ENCODE measurements at regions not wholly inside any gene's neighbourhood (a gene's known extent, or its start where the extent isn't known, plus 50 kb on each side); places are given as distances from the start of the nearest gene placed in this dataset.
"Not testable (repeated sequence)": the region's sequence is repeated elsewhere in the genome, so short reads cannot be mapped to it uniquely, and the experiment has no call there.

DNA sequence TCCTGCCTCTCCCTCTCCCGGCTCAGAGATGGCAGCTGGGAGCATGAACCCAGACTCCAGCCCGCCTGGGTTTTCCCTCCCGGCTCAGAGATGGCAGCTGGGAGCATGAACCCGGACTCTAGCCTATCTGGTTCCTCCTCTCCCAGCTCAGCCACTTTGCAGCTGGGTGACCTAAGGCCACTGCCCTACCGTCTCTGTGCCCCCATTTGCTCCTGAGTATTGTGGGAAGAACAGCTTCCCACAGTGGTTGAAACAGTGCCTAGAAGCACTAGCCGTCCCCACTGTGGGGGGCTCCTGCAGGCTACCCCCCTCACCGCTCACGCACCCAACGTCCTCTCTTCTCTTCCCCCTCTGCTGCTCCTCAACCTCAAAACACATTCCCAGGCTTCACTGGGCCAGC lies 99.9 kb upstream of the GSE1 start:
- no peak overlapping the region for H3K4me3 Mint-ChIP-seq
- no peaks in the 10 kb centered on the region for H3K27me3 Mint-ChIP-seq
- no peak for ATAC-seq
- no peaks in the 10 kb centered on the region for H3K36me3 Mint-ChIP-seq (ENCODE audit: low read depth)
- H3K9me3 Mint-ChIP-seq (ENCODE audit: low read depth) = no peaks in the 10 kb centered on the region
- no peaks in the 10 kb centered on the region for H3K4me1 Mint-ChIP-seq
- no peak overlapping the region for H3K27ac Mint-ChIP-seq
- CTCF ChIA-PET = no interaction called here
- POLR2A ChIA-PET = interaction anchor here (0.6 kb wide), 1 partner anchor 80 kb away, joined by 4 read pairs; no protein-coding TSS in a partner anchor
- intact Hi-C loops (cut with DNase I, micrococcal nuclease) = no loop called here
- DNase-seq = no peak

DNA sequence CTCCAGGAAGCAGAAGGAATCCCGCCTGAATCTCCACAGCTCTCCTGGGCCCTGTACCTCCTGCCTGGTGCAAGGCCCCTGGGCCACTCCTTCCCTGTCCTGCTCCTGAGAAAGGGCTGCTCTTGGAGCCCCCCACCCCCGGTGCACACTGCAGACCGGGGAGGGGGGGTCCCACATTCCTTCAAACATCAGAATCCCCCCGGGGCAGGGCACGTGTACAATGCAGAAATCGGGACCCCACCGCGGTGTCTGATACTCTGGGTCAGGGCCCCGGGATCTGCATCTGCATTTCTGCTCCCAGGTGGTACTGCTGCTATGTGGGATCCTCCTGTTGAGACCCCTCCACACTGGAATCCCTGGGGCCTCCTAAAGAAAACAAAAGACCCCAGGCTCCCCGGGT lies 99.5 kb upstream of the GSE1 start:
- ChIA-PET POLR2A (interaction anchor here (0.6 kb wide), 1 partner anchor 80 kb away, joined by 4 read pairs; no protein-coding TSS in a partner anchor), CTCF (no interaction called here)
- Mint-ChIP-seq H3K4me3 (no peak overlapping the region), H3K27ac (no peak overlapping the region), H3K4me1 (no peaks in the 10 kb centered on the region), H3K36me3 (ENCODE audit: low read depth) (no peaks in the 10 kb centered on the region), H3K9me3 (ENCODE audit: low read depth) (no peaks in the 10 kb centered on the region), H3K27me3 (no peaks in the 10 kb centered on the region)
- intact Hi-C loops (cut with DNase I, micrococcal nuclease) = no loop called here
- no peak for ATAC-seq
- no peak for DNase-seq

DNA sequence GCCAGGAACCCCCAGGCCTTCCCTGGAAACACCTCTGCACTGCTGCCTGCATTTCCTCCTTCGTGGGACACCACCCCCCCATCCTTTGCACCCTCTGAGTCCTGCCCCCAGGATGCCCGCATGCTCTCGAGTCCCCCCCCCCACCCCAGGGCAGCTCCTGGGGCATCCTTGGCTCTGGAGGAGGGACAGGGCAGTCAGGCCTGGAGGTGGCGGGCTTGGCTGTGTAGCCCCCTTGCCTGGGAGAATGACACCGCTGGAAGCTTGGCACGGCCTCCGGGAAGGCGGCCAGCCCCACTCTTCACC lies 98.9 kb upstream of the GSE1 start:
- intact Hi-C loops (cut with DNase I, micrococcal nuclease) = no loop called here
- H3K27me3 Mint-ChIP-seq = no peaks in the 10 kb centered on the region
- DNase-seq (no peak), ATAC-seq (no peak)
- ChIA-PET POLR2A (no interaction called here), CTCF (no interaction called here)
- H3K36me3 Mint-ChIP-seq (ENCODE audit: low read depth) = no peaks in the 10 kb centered on the region
- no peak overlapping the region for H3K4me3 Mint-ChIP-seq
- H3K9me3 Mint-ChIP-seq (ENCODE audit: low read depth) = no peaks in the 10 kb centered on the region
- H3K4me1 Mint-ChIP-seq = no peaks in the 10 kb centered on the region
- no peak overlapping the region for H3K27ac Mint-ChIP-seq

DNA sequence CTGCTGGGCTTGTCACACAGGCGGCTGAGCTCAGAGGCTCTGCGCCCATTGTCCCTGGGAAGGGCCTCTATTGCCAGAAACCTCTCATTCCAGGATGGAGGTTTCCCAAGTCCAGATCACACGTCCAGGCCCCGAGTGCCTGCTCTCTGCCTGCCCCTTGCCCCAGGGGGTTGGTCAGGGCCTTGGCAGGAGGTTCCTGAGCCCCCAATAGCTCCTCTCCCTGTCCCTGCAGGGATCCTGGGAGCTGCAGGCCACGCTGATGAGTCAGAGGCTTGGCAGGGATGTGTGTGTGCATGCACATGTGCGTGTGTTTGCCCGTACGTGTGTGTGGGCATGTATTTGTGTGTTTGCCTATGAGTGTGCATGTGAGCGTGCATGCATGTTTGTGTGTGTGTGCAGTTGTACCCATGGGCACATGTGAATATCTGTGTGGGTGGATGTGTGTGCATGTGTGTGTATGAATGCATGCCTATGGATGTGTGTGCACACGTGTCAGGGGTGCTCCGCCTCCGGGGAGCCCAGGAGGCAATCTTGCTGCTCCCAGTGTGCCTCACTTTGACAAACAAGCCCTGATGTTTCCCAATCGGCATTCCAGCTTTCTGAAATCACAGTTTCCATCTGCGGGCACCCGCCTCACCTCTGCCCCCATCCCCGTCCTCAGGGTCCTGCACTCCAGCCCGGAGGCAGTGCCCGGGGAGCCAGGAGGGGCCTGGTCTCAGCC lies 98.4 kb upstream of the GSE1 start:
- DNase-seq = no peak
- no peaks in the 10 kb centered on the region for H3K4me1 Mint-ChIP-seq
- H3K27me3 Mint-ChIP-seq = no peaks in the 10 kb centered on the region
- CTCF ChIA-PET = no interaction called here
- H3K4me3 Mint-ChIP-seq = no peak overlapping the region
- H3K27ac Mint-ChIP-seq = no peak overlapping the region
- no peak for ATAC-seq
- intact Hi-C loops (cut with DNase I, micrococcal nuclease) = no loop called here
- H3K9me3 Mint-ChIP-seq (ENCODE audit: low read depth) = no peaks in the 10 kb centered on the region
- POLR2A ChIA-PET = no interaction called here
- H3K36me3 Mint-ChIP-seq (ENCODE audit: low read depth) = no peaks in the 10 kb centered on the region

DNA sequence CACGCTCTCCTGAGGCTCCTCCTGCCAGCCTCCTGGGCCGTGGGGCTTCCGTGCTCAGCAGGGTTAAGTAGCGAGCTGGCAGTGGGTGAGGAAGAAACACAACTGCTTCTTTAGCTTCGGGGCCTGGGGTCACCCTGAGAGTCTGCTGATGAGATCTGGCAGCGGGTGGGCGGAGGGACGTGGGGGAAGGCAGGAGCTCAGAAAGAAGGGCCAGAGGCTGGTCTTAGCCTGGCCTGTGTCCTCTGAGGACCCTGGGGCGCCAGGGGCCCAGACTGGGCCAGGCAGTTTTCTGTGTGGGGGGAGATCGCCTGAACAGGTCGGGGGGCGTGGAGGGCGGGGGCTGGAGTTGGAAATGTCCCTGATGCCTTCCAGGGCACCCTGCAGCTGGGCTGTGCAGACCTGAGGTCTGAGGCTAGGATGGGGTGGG lies 97.8 kb upstream of the GSE1 start:
- no peak for DNase-seq
- Mint-ChIP-seq H3K4me1 (no peaks in the 10 kb centered on the region), H3K4me3 (no peak overlapping the region), H3K27me3 (no peaks in the 10 kb centered on the region), H3K9me3 (ENCODE audit: low read depth) (no peaks in the 10 kb centered on the region), H3K27ac (no peak overlapping the region), H3K36me3 (ENCODE audit: low read depth) (no peaks in the 10 kb centered on the region)
- intact Hi-C loops (cut with DNase I, micrococcal nuclease) = no loop called here
- ChIA-PET CTCF (no interaction called here), POLR2A (no interaction called here)
- no peak for ATAC-seq

DNA sequence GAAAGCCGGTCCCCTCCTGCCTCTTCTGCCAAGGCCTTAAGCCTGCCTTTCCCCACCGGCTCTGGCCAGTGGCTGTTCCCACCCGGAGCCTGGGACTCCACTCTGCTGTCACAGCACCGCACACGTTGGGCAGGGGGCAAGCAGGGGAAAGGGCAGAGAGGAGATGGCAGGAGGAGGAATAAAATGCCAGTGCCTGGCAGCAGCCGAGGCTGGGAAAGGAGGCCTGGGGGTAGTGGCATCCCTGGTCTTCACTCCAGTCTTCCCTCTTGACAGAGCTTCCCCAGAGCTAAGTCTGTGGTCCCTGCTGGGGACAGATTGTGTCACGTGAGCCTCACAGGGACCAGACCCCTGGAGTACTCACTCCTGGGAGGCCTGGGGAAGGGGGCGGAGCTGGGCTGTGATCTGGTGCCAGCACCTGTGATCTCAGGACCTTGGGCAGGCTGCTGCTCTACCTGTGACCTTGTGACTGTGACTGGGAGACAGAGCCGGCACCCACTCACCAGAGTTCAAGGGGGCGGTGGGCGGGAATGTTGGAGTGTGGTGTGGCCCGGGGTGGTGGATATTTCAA lies 97.2 kb upstream of the GSE1 start:
- Mint-ChIP-seq H3K27me3 (no peaks in the 10 kb centered on the region), H3K27ac (no peak overlapping the region), H3K4me3 (no peak overlapping the region), H3K36me3 (ENCODE audit: low read depth) (no peaks in the 10 kb centered on the region), H3K4me1 (no peaks in the 10 kb centered on the region), H3K9me3 (ENCODE audit: low read depth) (no peaks in the 10 kb centered on the region)
- ChIA-PET POLR2A (no interaction called here), CTCF (no interaction called here)
- DNase-seq = no peak
- intact Hi-C loops (cut with DNase I, micrococcal nuclease) = no loop called here
- ATAC-seq = no peak

DNA sequence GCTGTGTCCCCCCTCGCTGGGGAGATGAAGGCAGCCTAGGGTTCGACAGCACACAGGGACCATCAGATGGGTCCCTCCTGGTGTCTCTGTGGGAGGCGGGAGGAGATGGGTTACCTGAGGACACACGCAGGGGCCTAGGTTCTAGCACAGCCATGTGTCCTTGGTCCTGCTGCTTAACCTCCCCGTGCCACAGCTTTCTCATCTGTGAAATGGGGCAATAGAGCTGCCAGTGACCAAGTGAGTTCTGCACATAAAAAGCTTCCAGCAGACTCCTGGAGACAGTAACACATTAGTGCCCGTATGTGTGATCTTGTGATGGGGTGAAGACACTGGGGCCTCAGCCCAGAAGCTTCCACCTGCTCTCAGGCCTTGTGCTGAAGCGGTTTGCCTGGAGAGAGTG lies 96.0 kb upstream of the GSE1 start:
- Mint-ChIP-seq H3K27me3 (no peaks in the 10 kb centered on the region), H3K9me3 (ENCODE audit: low read depth) (no peaks in the 10 kb centered on the region), H3K36me3 (ENCODE audit: low read depth) (no peaks in the 10 kb centered on the region), H3K27ac (no peak overlapping the region), H3K4me1 (no peaks in the 10 kb centered on the region), H3K4me3 (no peak overlapping the region)
- intact Hi-C loops (cut with DNase I, micrococcal nuclease) = no loop called here
- ATAC-seq = no peak
- DNase-seq = no peak
- POLR2A ChIA-PET = no interaction called here
- CTCF ChIA-PET = no interaction called here

DNA sequence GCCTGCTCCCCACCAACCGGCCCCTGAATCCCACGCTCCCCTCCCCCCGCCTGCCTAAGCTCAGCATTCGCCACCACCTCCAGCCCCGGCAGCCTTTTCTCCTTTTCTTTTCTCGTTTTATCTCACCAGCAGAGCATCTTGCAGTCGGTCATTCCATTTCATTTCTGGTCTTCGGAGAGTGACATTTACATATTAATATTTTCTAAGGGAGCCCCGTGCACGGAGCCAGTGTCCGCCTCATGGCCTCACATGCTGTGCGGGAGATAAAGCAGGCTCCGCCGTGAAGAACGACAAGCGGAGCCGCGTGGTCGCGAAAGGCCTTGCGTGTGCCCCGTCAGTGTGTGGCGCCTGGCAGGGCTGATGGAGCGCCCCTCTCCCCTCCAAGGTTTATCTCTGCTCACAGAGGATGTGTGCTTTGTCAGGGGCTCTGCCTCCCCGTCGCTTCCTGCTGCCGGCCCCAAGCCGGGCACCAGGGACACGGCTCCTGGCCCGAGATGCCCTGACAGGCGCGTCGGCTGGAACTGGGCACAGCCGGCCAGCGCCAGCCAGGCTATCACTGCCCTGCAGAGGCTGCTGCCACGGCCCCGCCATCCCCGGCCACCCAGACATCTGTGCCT lies 95.5 kb upstream of the GSE1 start:
- CTCF ChIA-PET = no interaction called here
- H3K4me3 Mint-ChIP-seq = no peak overlapping the region
- ATAC-seq (no peak), DNase-seq (no peak)
- H3K36me3 Mint-ChIP-seq (ENCODE audit: low read depth) = no peaks in the 10 kb centered on the region
- H3K4me1 Mint-ChIP-seq = no peaks in the 10 kb centered on the region
- H3K27ac Mint-ChIP-seq = no peak overlapping the region
- POLR2A ChIA-PET = no interaction called here
- no peaks in the 10 kb centered on the region for H3K9me3 Mint-ChIP-seq (ENCODE audit: low read depth)
- intact Hi-C loops (cut with DNase I, micrococcal nuclease) = no loop called here
- H3K27me3 Mint-ChIP-seq = no peaks in the 10 kb centered on the region

DNA sequence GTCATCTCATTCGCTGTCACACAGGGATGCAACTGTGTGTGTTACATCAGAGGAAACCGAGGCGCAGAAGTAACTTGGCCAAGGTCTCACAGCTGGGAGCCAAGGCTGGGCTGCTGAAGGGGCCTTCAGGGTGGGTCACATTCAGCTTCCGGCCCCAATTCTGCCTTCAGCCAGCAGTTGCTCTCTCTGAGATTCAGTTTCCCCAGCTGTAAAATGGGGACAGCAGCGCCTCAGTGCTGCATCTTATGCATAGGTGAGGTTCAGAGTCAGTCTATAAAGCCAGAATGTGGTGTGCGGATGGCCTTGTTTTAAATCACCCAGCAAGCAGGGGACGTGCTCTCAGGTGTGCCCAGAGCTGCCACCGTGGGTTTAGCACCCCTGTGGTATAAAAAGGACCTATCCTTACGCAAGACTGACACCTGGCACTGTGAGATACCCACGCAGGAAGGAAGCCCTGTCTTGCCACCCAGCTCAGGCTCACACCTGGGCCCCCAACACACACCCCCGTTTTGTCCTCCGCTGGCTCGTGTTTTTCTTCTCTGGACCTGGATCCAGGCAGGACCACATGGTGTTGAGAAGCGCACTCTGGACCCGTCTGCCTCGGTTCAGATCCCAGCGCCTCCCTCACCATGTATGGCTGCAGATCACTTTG lies 94.6 kb upstream of the GSE1 start:
- H3K27me3 Mint-ChIP-seq = no peaks in the 10 kb centered on the region

DNA sequence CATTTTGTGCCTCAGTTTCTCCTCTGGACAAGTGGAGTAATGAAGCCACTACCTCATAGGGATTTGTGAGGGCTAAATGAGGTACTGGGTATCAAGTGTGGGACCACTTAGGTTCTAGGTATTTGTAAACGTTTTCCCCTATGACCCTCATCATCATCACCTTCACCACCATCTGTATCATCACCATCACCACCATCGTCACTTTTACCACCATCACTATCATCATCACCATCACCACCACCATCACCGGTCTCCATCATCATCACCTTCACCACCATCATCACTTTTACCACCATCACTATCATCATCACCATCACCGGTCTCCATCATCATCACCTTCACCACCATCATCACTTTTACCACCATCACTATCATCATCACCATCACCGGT lies 94.1 kb upstream of the GSE1 start:
- DNase-seq; H3K4me3 Mint-ChIP-seq; ATAC-seq; H3K27ac Mint-ChIP-seq; H3K4me1 Mint-ChIP-seq; H3K36me3 Mint-ChIP-seq (ENCODE audit: low read depth); H3K27me3 Mint-ChIP-seq; intact Hi-C loops (cut with DNase I, micrococcal nuclease); H3K9me3 Mint-ChIP-seq (ENCODE audit: low read depth); POLR2A ChIA-PET; CTCF ChIA-PET: not testable (repeated sequence)

More for the DNA sequence above, 94.6 kb upstream of the GSE1 start:
- ChIA-PET CTCF (no interaction called here), POLR2A (no interaction called here)
- DNase-seq (no peak), ATAC-seq (no peak)
- Mint-ChIP-seq H3K27ac (no peak overlapping the region), H3K4me1 (no peaks in the 10 kb centered on the region), H3K9me3 (ENCODE audit: low read depth) (no peaks in the 10 kb centered on the region), H3K4me3 (no peak overlapping the region), H3K36me3 (ENCODE audit: low read depth) (no peaks in the 10 kb centered on the region)
- intact Hi-C loops (cut with DNase I, micrococcal nuclease) = no loop called here

DNA sequence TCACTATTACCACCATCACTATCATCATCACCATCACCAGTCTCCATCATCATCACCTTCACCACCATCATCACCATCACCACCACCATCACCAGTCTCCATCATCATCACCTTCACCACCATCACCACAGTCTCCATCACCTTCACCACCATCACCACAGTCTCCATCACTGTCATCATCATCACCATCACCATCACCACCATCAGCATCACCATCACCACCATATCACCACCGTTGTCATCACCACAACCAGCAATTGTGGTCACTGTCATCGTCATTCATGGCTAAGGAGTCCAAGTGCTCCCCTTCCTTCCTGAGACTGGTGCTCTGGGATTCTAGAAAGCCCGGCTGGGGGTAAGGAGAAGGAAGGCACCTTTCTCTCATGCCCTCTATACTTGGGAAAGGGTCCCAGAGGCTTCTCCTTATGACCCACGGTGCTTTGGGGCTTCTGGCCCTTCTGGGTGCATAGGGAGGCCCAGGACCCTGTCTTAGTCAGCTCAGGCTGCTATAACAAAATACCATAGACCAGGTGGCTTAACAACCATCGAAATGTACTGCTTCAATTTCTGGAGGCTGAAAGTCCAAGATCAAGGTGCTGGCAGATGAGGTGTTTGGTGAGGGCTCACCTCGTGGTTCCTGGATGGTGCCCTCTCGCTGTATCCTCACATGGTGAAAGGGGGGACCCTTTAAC lies 93.4 kb upstream of the GSE1 start:
- intact Hi-C loops (cut with DNase I, micrococcal nuclease) = loop anchor here in 1 of 2 experiments (10.0 kb wide), 1 partner anchor 55 kb away; no protein-coding TSS in a partner anchor
- Mint-ChIP-seq H3K27ac (no peak overlapping the region), H3K4me3 (no peak overlapping the region), H3K9me3 (ENCODE audit: low read depth) (no peaks in the 10 kb centered on the region), H3K4me1 (no peaks in the 10 kb centered on the region), H3K27me3 (no peaks in the 10 kb centered on the region), H3K36me3 (ENCODE audit: low read depth) (no peaks in the 10 kb centered on the region)
- ChIA-PET POLR2A (no interaction called here), CTCF (interaction anchor here (0.7 kb wide), 3 partner anchors 27 to 71 kb away, joined by 3 read pairs; no protein-coding TSS in a partner anchor)
- DNase-seq (no peak), ATAC-seq (no peak)
